HG03457 (cell line): ENCODE measurements at regions not wholly inside any gene's neighbourhood (a gene's known extent, or its start where the extent isn't known, plus 50 kb on each side); places are given as distances from the start of the nearest gene placed in this dataset.

Source experiments
- ATAC-seq: cut with Tn5 transposase; IDR thresholded peaks from one replicate; pipeline ENCODE4 v1.9.1; 2021; ENCODE audit warnings: moderate number of reproducible peaks; ENCODE audit not compliant: unreplicated experiment

GRCh38 chr22:47658182-47658581 is 895.7 kb downstream of the TBC1D22A start:
- no peak for ATAC-seq

- ATAC-seq: no peak
Measured at GRCh38 chr22:47657224-47657623, 894.8 kb downstream of the TBC1D22A start.

GRCh38 chr22:47656806-47657205 is 894.4 kb downstream of the TBC1D22A start:
- no peak for ATAC-seq

GRCh38 chr22:47655930-47656329 is 893.5 kb downstream of the TBC1D22A start:
- ATAC-seq: no peak

GRCh38 chr22:47654922-47655491 is 892.6 kb downstream of the TBC1D22A start:
- no peak for ATAC-seq

- no peak for ATAC-seq
Measured at GRCh38 chr22:47653921-47654320, 891.5 kb downstream of the TBC1D22A start.

- ATAC-seq: no peak
Measured at GRCh38 chr22:47651216-47651987, 889.0 kb downstream of the TBC1D22A start.

GRCh38 chr22:47647720-47648119 is 885.3 kb downstream of the TBC1D22A start:
- no peak for ATAC-seq

- no peak for ATAC-seq
Measured at GRCh38 chr22:47647181-47647580, 884.7 kb downstream of the TBC1D22A start.

GRCh38 chr22:47645923-47646322 is 883.5 kb downstream of the TBC1D22A start:
- no peak for ATAC-seq

GRCh38 chr22:47645450-47645914 is 883.0 kb downstream of the TBC1D22A start:
- ATAC-seq: no peak

- no peak for ATAC-seq
Measured at GRCh38 chr22:47634347-47634746, 871.9 kb downstream of the TBC1D22A start.

- no peak for ATAC-seq
Measured at GRCh38 chr22:47633111-47633510, 870.7 kb downstream of the TBC1D22A start.

- no peak for ATAC-seq
Measured at GRCh38 chr22:47632701-47633100, 870.3 kb downstream of the TBC1D22A start.

- ATAC-seq: no peak
Measured at GRCh38 chr22:47631571-47632102, 869.2 kb downstream of the TBC1D22A start.

- no peak for ATAC-seq
Measured at GRCh38 chr22:47630741-47631534, 868.5 kb downstream of the TBC1D22A start.

- no peak for ATAC-seq
Measured at GRCh38 chr22:47629791-47630655, 867.6 kb downstream of the TBC1D22A start.

GRCh38 chr22:47629273-47629711 is 866.8 kb downstream of the TBC1D22A start:
- ATAC-seq: no peak

- ATAC-seq: no peak
Measured at GRCh38 chr22:47628477-47629272, 866.2 kb downstream of the TBC1D22A start.
